ENCODE measurements at regions not wholly inside any gene's neighbourhood (a gene's known extent, or its start where the extent isn't known, plus 50 kb on each side); places are given as distances from the start of the nearest gene placed in this dataset.

GRCh38 chr3:147915057-147915456 is 505.9 kb downstream of the ZIC1 start:
- TF ChIP-seq POLR2A (IDR thresholded peaks at IDR 0.05), result no peak
- TF ChIP-seq, protein P1, sequence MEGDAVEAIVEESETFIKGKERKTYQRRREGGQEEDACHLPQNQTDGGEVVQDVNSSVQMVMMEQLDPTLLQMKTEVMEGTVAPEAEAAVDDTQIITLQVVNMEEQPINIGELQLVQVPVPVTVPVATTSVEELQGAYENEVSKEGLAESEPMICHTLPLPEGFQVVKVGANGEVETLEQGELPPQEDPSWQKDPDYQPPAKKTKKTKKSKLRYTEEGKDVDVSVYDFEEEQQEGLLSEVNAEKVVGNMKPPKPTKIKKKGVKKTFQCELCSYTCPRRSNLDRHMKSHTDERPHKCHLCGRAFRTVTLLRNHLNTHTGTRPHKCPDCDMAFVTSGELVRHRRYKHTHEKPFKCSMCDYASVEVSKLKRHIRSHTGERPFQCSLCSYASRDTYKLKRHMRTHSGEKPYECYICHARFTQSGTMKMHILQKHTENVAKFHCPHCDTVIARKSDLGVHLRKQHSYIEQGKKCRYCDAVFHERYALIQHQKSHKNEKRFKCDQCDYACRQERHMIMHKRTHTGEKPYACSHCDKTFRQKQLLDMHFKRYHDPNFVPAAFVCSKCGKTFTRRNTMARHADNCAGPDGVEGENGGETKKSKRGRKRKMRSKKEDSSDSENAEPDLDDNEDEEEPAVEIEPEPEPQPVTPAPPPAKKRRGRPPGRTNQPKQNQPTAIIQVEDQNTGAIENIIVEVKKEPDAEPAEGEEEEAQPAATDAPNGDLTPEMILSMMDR (IDR thresholded peaks at IDR 0.05), result no peak
- ATAC-seq, result no peak

DNA sequence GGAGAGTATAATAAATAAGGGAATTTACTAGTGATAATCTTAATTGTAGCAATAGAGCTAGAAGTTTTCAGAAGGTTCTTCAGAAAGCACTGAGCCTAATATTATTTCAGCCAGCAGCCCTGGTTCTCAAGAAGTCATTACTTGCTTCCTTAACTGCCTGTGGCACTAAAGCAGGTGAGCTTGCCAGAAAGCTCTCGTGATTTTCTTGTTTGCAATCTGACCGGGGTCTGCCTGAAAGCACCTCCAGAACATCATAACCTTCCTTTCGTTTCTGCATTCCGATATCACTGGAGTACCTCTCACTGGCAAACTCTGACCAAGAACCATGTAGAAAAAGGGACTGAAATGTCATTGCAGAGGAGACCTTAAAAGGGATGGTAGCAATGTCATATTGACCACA is 510.3 kb downstream of the ZIC1 start:
- H3K4me1 ChIP-seq, result no peaks in the 10 kb centered on the region
- H3K27me3 ChIP-seq, result no peaks in the 10 kb centered on the region
- WGBS (ENCODE audit: insufficient coverage, low coverage, low lambda C conversion rate, missing lambda C conversion rate), result 50% methylated on average over 4 of the region's 4 CpGs
- ATAC-seq, result no peak
- TF ChIP-seq, protein P1 (IDR thresholded peaks at IDR 0.05), result no peak
- TF ChIP-seq POLR2A (IDR thresholded peaks at IDR 0.05), result no peak
- H3K9me3 ChIP-seq, result no peaks in the 10 kb centered on the region
- H3K36me3 ChIP-seq, result no peaks in the 10 kb centered on the region
- H3K27ac ChIP-seq, result no peak overlapping the region
- intact Hi-C loops (cut with DNase I), result no loop called here
- H3K4me3 ChIP-seq, result no peak overlapping the region
- DNase-seq, result no peak

More at GRCh38 chr3:147915057-147915456, 505.9 kb downstream of the ZIC1 start:
- no peaks in the 10 kb centered on the region for H3K4me1 ChIP-seq
- no peaks in the 10 kb centered on the region for H3K27me3 ChIP-seq
- no peaks in the 10 kb centered on the region for H3K36me3 ChIP-seq
- no peak overlapping the region for H3K27ac ChIP-seq
- no peak overlapping the region for H3K4me3 ChIP-seq
- 34% methylated on average over 5 of the region's 5 CpGs for WGBS (ENCODE audit: insufficient coverage, low coverage, low lambda C conversion rate, missing lambda C conversion rate)
- H3K9me3 ChIP-seq, result no peaks in the 10 kb centered on the region
- DNase-seq, result no peak
- intact Hi-C loops (cut with DNase I), result no loop called here

DNA sequence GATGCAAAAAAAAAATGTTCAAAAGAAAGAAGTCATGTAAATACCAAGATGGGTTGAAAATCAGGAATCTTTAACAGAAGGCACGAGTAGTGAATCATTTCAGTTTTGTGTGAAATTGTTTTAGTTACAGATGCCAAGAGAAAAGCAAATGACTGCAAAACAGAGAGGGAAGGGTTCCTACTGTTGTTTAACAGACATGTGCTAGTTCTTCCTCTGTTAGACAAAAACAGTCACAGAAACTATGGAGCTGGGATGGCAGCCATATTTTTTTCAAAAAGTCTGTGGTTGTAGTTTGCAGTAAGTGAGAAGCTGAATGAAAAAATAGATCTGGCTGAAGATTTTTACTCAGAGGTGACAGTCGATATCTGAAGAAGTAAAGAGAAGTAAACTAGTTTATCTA is 511.9 kb downstream of the ZIC1 start:
- Histone ChIP-seq H3K4me1 (no peaks in the 10 kb centered on the region), H3K27me3 (no peaks in the 10 kb centered on the region), H3K36me3 (no peaks in the 10 kb centered on the region), H3K9me3 (no peaks in the 10 kb centered on the region), H3K27ac (no peak overlapping the region), H3K4me3 (no peak overlapping the region)
- DNase-seq, result no peak
- ATAC-seq, result no peak
- WGBS (ENCODE audit: insufficient coverage, low coverage, low lambda C conversion rate, missing lambda C conversion rate), result 50% methylated on average over 2 of the region's 2 CpGs
- TF ChIP-seq POLR2A (IDR thresholded peaks at IDR 0.05), result no peak
- TF ChIP-seq, protein P1 (IDR thresholded peaks at IDR 0.05), result no peak
- intact Hi-C loops (cut with DNase I), result no loop called here

DNA sequence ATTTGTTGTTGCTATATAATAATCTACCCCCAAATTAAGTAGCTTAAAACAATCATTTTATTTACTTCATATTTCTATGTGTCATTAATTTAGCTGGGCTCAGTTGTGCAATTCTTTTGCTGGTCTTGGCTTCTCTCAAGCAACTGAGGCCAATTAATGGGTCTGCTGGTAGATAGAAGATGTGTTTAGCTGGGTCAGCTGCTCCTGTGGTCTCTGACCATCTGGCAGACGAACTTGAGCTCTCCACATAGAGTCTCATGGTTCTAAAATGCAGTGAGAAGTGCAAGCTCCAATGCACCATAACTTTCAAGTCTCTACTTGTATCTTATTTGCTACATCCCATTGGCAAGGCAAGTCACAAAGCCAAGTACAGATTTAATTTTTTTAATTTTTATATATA is 515.6 kb downstream of the ZIC1 start:
- WGBS (ENCODE audit: insufficient coverage, low coverage, low lambda C conversion rate, missing lambda C conversion rate), result 45% methylated on average over 1 of the region's 1 CpG
- H3K27ac ChIP-seq, result no peak overlapping the region
- ATAC-seq (no peak), DNase-seq (no peak)
- no peak for TF ChIP-seq POLR2A (IDR thresholded peaks at IDR 0.05)
- TF ChIP-seq, protein P1 (IDR thresholded peaks at IDR 0.05), result no peak
- no peak overlapping the region for H3K4me3 ChIP-seq
- H3K27me3 ChIP-seq, result no peaks in the 10 kb centered on the region
- no peaks in the 10 kb centered on the region for H3K9me3 ChIP-seq
- no peaks in the 10 kb centered on the region for H3K36me3 ChIP-seq
- no peaks in the 10 kb centered on the region for H3K4me1 ChIP-seq
- intact Hi-C loops (cut with DNase I), result no loop called here

GRCh38 chr3:147925272-147925671 is 516.1 kb downstream of the ZIC1 start:
- Histone ChIP-seq H3K4me1 (no peaks in the 10 kb centered on the region), H3K27ac (no peak overlapping the region), H3K9me3 (no peaks in the 10 kb centered on the region), H3K27me3 (no peaks in the 10 kb centered on the region), H3K4me3 (no peak overlapping the region), H3K36me3 (no peaks in the 10 kb centered on the region)
- intact Hi-C loops (cut with DNase I), result no loop called here
- no peak for TF ChIP-seq POLR2A (IDR thresholded peaks at IDR 0.05)
- TF ChIP-seq, protein P1 (IDR thresholded peaks at IDR 0.05), result no peak
- DNase-seq, result no peak
- no peak for ATAC-seq
